Testis (tissue), 2 donors: ENCODE measurements at regions not wholly inside any gene's neighbourhood (a gene's known extent, or its start where the extent isn't known, plus 50 kb on each side); places are given as distances from the start of the nearest gene placed in this dataset.

ENCODE experiments used
- CTCF ChIP-seq, 3 experiments: fragments of 450-650 bp in 2 of 3; fragments of 200-600 bp in 1 of 3; sonication (generic) in 1 of 3; IDR thresholded peaks; one replicate each; pipeline ENCODE4 v1.5.1; 2016 to 2019; ENCODE audit warnings: antibody characterized with exemption in 3 of 3, mild to moderate bottlenecking in 2 of 3, moderate library complexity in 1 of 3
- POLR2A ChIP-seq: fragments of 450-650 bp; IDR thresholded peaks from one replicate; pipeline ENCODE4 v1.6.1; 2017; ENCODE audit warnings: antibody characterized with exemption, mild to moderate bottlenecking, moderate library complexity

GRCh38 chr21:22881131-22881530, 1882.9 kb downstream of the NCAM2 start:
- no peak for TF ChIP-seq CTCF (IDR thresholded peaks at IDR 0.05)
- TF ChIP-seq POLR2A: no peak
